ENCODE measurements at regions not wholly inside any gene's neighbourhood (a gene's known extent, or its start where the extent isn't known, plus 50 kb on each side); places are given as distances from the start of the nearest gene placed in this dataset.

DNA sequence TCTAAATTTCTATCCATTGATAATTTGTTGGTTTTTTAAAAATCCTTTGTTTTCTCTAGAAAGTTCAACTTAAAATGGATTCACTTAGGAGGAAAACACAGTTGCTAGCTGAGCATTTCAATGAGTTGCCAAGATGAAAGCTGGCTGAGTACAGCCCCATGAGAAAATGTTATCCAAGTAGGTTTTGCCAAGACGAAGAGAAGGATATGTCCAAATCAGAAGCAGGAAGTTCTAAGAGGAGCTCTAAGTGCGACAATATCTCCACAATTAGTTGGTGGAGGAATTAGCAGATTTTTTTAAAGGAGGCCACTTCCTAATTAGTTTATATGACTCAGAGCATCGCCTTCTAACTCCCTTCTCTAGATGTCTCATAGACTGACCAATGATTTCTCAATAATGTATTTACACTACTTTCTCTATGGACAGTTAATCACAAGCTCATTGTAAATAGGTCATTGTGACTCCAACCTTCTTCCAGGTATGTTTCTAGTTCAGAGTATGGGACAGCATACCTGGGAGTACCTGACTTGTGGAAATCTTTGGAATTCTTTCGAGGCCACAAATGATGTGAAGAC is 873.3 kb upstream of the SOX9 start:
- H3K36me3 Mint-ChIP-seq, result no peaks in the 10 kb centered on the region
- no peaks in the 10 kb centered on the region for H3K27me3 Mint-ChIP-seq
- no peaks in the 10 kb centered on the region for H3K4me1 Mint-ChIP-seq
- no peak overlapping the region for H3K27ac Mint-ChIP-seq
- no peak overlapping the region for H3K4me3 Mint-ChIP-seq
- H3K9me3 Mint-ChIP-seq, result peaks cover 2 to 6% (median 3%) of the 10 kb centered on the region in 3 donors

GRCh38 chr17:71251276-71251675 is 869.5 kb upstream of the SOX9 start:
- Mint-ChIP-seq H3K27me3 (no peaks in the 10 kb centered on the region), H3K4me1 (no peaks in the 10 kb centered on the region)

DNA sequence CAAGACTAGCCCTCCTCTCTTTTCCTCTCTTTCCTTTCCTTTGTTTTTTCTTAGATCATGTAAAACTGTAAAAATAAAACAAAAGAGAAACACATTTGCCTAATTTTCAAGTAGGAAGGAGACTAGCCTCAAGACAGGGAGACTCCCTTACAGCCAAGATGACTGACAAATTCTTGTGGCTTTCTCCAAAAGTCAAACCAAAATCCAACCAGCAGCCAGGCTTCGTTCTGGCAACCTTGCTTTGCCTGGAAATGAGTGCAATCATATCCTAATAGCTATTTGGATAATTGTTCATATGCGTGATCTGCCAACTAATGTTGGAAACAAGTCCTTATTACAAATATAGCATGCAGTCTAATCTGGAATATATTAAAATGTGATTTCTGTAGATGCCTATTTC is 868.9 kb upstream of the SOX9 start:
- Mint-ChIP-seq H3K27ac (no peak overlapping the region), H3K9me3 (peaks cover 1 to 6% (median 2%) of the 10 kb centered on the region in 3 donors), H3K4me1 (no peaks in the 10 kb centered on the region), H3K36me3 (no peaks in the 10 kb centered on the region), H3K27me3 (no peaks in the 10 kb centered on the region), H3K4me3 (no peak overlapping the region)

More at GRCh38 chr17:71251276-71251675, 869.5 kb upstream of the SOX9 start:
- no peak overlapping the region for H3K4me3 Mint-ChIP-seq
- no peaks in the 10 kb centered on the region for H3K36me3 Mint-ChIP-seq
- peaks cover 2 to 4% (median 3%) of the 10 kb centered on the region in 3 donors for H3K9me3 Mint-ChIP-seq
- no peak overlapping the region for H3K27ac Mint-ChIP-seq

DNA sequence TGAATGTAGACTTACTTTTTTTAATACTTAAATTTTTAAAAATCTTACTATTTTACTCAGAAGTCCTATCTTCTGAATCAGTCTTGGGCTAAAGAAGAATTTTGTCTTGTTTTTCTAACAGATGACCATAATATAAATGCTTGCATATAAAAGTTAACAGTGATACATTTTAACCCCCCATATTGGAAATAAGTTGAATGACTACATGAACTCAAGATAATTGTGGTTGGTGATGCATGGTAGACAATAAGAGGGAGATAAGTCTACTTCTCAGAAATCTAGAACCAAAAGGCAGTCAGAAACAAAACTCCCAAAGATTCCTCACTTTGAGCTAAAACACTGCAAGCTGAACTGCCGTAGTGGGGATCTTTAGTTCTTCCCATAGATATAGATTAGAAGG is 868.4 kb upstream of the SOX9 start:
- Mint-ChIP-seq H3K27me3 (no peaks in the 10 kb centered on the region), H3K4me3 (no peak overlapping the region), H3K9me3 (peaks cover 2 to 7% (median 2%) of the 10 kb centered on the region in 3 donors), H3K36me3 (no peaks in the 10 kb centered on the region), H3K27ac (no peak overlapping the region), H3K4me1 (no peaks in the 10 kb centered on the region)

- Mint-ChIP-seq H3K27ac (no peak overlapping the region), H3K4me1 (no peaks in the 10 kb centered on the region), H3K9me3 (peaks cover 2 to 13% (median 4%) of the 10 kb centered on the region in 3 donors), H3K27me3 (no peaks in the 10 kb centered on the region), H3K36me3 (no peaks in the 10 kb centered on the region), H3K4me3 (no peak overlapping the region)
Observed at GRCh38 chr17:71257096-71257495, 863.7 kb upstream of the SOX9 start.

DNA sequence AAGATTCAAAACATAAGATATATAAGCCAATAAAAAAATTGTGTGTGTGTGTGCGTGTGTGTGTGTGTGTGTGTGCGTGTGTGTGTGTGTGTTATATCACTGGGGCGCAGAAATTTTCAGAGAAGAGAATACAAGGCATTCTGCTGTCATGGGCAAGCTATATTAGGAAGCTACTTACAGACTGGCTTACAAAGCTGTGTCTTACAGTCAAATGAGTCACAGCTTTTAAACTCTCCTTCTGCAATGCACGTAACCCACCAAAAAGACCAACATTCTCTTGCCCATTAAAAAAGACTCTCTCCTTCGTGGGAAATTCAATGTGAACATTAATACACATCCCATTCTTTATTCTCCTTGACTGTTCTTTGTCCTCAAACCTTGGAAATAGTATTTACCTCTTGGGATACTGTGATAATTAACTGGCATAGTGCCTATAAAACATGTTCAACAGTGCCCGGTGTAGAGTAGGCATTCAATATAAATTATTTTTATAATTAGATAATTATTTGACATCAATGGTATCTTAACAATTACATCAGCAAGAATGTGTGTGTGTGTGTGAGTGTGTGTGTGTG is 860.4 kb upstream of the SOX9 start:
- Mint-ChIP-seq H3K9me3 (peaks cover 4 to 18% (median 5%) of the 10 kb centered on the region in 3 donors), H3K4me3 (no peak overlapping the region), H3K27me3 (no peaks in the 10 kb centered on the region), H3K36me3 (no peaks in the 10 kb centered on the region), H3K4me1 (no peaks in the 10 kb centered on the region), H3K27ac (no peak overlapping the region)

DNA sequence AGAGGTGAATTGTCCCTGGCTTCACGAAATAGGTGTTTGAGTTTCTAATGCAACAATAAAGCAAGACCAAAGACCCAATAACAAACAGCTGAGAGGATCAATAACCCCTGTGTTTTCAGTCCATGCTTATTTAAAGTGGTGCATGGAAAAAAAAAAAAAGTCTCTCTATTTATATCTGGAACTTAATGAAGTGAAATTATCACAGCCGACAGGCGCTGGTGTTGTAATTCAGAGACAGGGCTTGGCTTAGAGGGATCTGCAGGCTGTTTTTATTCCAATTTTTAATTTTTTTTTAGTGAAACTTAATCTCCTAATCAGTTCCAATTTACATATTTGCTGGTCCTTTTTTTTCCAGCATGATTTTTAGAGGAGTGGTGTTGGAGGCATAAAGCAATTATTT is 858.2 kb upstream of the SOX9 start:
- Mint-ChIP-seq H3K36me3 (no peaks in the 10 kb centered on the region), H3K4me1 (no peaks in the 10 kb centered on the region), H3K9me3 (peaks cover 8 to 22% (median 9%) of the 10 kb centered on the region in 3 donors), H3K27me3 (no peaks in the 10 kb centered on the region), H3K27ac (no peak overlapping the region), H3K4me3 (no peak overlapping the region)

DNA sequence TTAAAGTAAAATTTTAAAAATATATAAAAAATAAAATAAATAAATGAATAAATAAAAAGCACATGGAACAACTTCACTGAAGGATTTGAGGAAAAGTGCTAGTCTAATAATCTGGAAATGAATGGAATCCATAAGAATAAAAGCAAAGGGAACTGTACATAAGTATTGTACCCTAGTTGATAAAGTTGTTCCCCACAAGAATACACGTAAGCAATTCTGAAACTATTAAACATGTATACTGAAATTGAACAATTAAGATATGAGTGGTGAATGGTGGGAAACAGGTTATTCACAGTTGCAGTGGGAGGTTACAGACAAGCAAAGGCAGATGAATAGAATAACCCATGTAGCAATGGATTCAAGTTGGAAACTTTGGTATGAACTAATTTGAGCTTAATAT is 853.2 kb upstream of the SOX9 start:
- Mint-ChIP-seq H3K9me3 (peaks cover 10 to 30% (median 12%) of the 10 kb centered on the region in 3 donors), H3K4me1 (no peaks in the 10 kb centered on the region), H3K4me3 (no peak overlapping the region), H3K27ac (no peak overlapping the region), H3K36me3 (no peaks in the 10 kb centered on the region), H3K27me3 (no peaks in the 10 kb centered on the region)

DNA sequence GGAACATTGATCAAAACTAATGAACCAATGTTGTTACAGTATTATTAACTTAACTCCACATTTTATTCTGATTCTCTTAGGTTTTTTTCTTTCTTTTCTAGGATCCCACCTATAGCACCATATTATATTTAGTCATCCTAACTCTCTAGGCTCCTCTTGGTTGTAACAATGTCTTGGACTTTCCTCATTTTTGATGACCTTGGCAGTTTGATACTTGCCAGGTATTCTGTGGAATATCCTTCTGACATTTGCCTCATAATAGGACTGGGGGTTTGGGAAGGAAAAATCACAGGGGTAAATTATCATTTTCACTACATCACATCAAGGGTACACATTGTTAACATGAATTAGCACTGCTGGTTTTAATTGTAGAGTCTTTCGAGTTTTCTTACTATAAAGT is 851.6 kb upstream of the SOX9 start:
- H3K4me3 Mint-ChIP-seq, result no peak overlapping the region
- no peaks in the 10 kb centered on the region for H3K36me3 Mint-ChIP-seq
- H3K4me1 Mint-ChIP-seq, result no peaks in the 10 kb centered on the region
- peaks cover 7 to 31% (median 10%) of the 10 kb centered on the region in 3 donors for H3K9me3 Mint-ChIP-seq
- H3K27me3 Mint-ChIP-seq, result no peaks in the 10 kb centered on the region
- H3K27ac Mint-ChIP-seq, result no peak overlapping the region

DNA sequence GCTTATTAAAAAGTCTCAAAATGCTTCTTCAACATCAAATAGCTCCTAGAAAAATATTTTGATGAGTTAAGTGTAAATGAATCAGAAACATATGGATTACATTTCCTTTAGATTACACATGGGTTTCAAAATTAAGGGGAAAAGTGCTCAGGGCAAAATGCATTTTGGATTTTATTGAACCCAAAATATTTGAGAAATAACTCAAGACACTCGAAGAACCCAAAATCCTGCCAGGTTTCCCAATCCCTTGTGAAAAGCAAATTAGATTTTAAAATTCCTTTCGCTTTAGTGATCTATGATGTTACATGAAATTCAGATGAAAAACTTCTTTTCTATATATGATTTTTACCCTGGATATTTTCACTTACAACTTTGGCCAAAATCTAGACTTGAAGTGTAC is 847.4 kb upstream of the SOX9 start:
- no peaks in the 10 kb centered on the region for H3K27me3 Mint-ChIP-seq
- no peak overlapping the region for H3K4me3 Mint-ChIP-seq
- peaks cover 4 to 13% (median 7%) of the 10 kb centered on the region in 3 donors for H3K9me3 Mint-ChIP-seq
- H3K27ac Mint-ChIP-seq, result no peak overlapping the region
- no peaks in the 10 kb centered on the region for H3K36me3 Mint-ChIP-seq
- H3K4me1 Mint-ChIP-seq, result no peaks in the 10 kb centered on the region

GRCh38 chr17:71276079-71276478 is 844.7 kb upstream of the SOX9 start:
- Mint-ChIP-seq H3K9me3 (peaks cover 4 to 7% (median 5%) of the 10 kb centered on the region in 3 donors), H3K27ac (no peak overlapping the region)

GRCh38 chr17:71283486-71283885 is 837.3 kb upstream of the SOX9 start:
- no peaks in the 10 kb centered on the region for H3K27me3 Mint-ChIP-seq
- no peaks in the 10 kb centered on the region for H3K36me3 Mint-ChIP-seq
- peaks cover 0 to 5% (median 3%) of the 10 kb centered on the region in 3 donors for H3K9me3 Mint-ChIP-seq
- no peak overlapping the region for H3K4me3 Mint-ChIP-seq
- no peaks in the 10 kb centered on the region for H3K4me1 Mint-ChIP-seq
- no peak overlapping the region for H3K27ac Mint-ChIP-seq

More at GRCh38 chr17:71276079-71276478, 844.7 kb upstream of the SOX9 start:
- Mint-ChIP-seq H3K4me1 (no peaks in the 10 kb centered on the region), H3K4me3 (no peak overlapping the region), H3K27me3 (no peaks in the 10 kb centered on the region), H3K36me3 (no peaks in the 10 kb centered on the region)

DNA sequence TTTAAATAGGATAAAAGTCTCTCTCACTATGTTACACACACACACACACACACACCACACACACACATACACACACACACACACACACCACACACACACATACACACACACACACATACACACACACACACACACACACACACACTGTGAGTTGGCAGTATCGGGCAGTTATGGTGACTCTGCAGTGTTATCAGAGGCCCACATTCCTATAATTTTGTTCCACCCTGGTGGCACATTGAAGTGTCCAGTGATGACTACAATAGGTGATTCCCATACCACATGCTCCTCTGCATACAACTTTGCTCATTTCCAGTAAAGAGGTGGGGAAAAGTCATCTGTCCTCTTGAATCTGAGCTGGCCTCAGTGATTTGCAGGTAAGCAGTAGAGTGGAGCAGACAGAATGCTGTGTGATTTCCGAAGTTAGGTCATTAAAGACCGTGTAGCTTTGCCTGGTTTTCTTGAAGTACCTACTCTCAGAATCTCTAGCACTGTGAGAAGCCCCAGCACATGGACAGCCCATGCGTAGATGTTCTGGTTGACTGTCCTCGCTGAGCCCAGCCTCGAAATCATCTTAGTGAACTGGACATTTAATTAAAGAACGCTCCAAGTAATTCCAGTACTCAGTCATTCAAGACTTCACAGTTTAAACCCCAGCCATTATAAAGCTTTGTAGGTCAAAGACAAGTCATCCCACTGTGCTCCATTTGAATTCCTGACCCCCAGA is 836.6 kb upstream of the SOX9 start:
- H3K4me3 Mint-ChIP-seq, result no peak overlapping the region
- no peaks in the 10 kb centered on the region for H3K36me3 Mint-ChIP-seq
- no peak overlapping the region for H3K27ac Mint-ChIP-seq
- peaks cover 3 to 6% (median 4%) of the 10 kb centered on the region in 3 donors for H3K9me3 Mint-ChIP-seq
- H3K4me1 Mint-ChIP-seq, result no peaks in the 10 kb centered on the region
- H3K27me3 Mint-ChIP-seq, result no peaks in the 10 kb centered on the region

GRCh38 chr17:71286625-71287024 is 834.2 kb upstream of the SOX9 start:
- H3K9me3 Mint-ChIP-seq, result peaks cover 4 to 8% (median 5%) of the 10 kb centered on the region in 3 donors
- H3K4me1 Mint-ChIP-seq, result no peaks in the 10 kb centered on the region
- no peaks in the 10 kb centered on the region for H3K27me3 Mint-ChIP-seq
- H3K4me3 Mint-ChIP-seq, result no peak overlapping the region
- no peaks in the 10 kb centered on the region for H3K36me3 Mint-ChIP-seq
- H3K27ac Mint-ChIP-seq, result no peak overlapping the region

DNA sequence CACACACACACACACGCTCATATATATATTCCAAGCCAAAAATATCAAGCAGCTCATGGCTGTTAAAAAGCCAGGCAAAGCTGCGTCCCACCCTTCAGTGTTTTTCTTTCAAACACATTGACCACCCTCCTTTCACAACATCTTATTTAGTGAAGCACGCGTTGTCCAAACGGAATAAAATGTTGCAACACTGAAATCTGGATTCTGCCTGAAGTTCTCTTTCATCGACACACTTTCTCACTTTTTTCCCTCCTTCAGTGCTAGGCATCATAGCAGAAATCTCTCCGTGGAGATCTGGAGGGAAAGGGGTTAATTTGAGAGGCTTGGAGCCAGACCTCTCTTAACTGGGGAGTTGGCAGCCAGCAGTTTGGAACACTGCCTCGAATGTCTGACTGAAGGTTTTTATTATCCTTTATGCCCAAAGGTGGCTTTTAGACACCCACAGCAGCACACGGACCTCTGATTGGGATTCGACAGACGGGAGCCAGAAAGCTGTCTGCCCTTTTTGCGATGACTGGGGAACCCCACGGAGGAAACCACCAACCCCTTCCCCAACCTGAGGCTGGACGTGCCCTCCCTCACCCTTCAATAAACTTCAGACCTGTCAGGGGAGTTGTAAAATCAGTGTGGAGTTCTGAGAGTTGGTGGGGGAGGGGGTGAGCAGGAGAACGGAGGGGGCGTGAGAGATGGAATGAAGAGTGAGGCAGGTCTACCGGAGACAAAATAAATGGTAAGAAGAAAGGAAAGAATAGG is 833.6 kb upstream of the SOX9 start:
- Mint-ChIP-seq H3K27me3 (no peaks in the 10 kb centered on the region), H3K4me1 (no peaks in the 10 kb centered on the region), H3K36me3 (no peaks in the 10 kb centered on the region), H3K27ac (no peak overlapping the region), H3K4me3 (no peak overlapping the region), H3K9me3 (peaks cover 3 to 8% (median 7%) of the 10 kb centered on the region in 3 donors)

Measured in IgD-negative memory B cell (primary cell).